Natural killer cell treated with Interleukin-12 subunit alpha and Interleukin-12 subunit beta and Interleukin-15 and Interleukin-18, amount 100 ng/mL, for 72 hours (primary cell): ENCODE measurements at regions not wholly inside any gene's neighbourhood (a gene's known extent, or its start where the extent isn't known, plus 50 kb on each side); places are given as distances from the start of the nearest gene placed in this dataset.
"Not testable (repeated sequence)": the region's sequence is repeated elsewhere in the genome, so short reads cannot be mapped to it uniquely, and the experiment has no call there.

Experiments
- ATAC-seq, 2 donors: fragments of 150-1000 bp; cut with Tn5 transposase in 1 of 2; sonication (Bioruptor Pico), chemical (Tn5 transposase) in 1 of 2; 2 replicates each; pipeline ENCODE4 v1.10.0; 2021
- DNase-seq: peaks from one replicate; pipeline ENCODE4 v3.0.0; 2022; ENCODE audit warnings: low spot score
- H3K27ac Mint-ChIP-seq, 2 donors: 1 replicate in 1 of 2; 2 replicates in 1 of 2; pipeline ENCODE4 v1.8.0; 2022; ENCODE audit warnings: mixed read lengths in 2 of 2, mild to moderate bottlenecking in 1 of 2, moderate library complexity in 1 of 2
- H3K27me3 Mint-ChIP-seq, 2 donors: 1 replicate in 1 of 2; 2 replicates in 1 of 2; pipeline ENCODE4 v1.8.0; 2022; ENCODE audit warnings: mixed read lengths in 2 of 2
- H3K36me3 Mint-ChIP-seq: one replicate; pipeline ENCODE4 v1.8.0; 2022; ENCODE audit warnings: mixed read lengths
- H3K4me1 Mint-ChIP-seq, 2 donors: 1 replicate in 1 of 2; 2 replicates in 1 of 2; pipeline ENCODE4 v1.8.0; 2022; ENCODE audit warnings: low read depth in 2 of 2, mixed read lengths in 2 of 2, mild to moderate bottlenecking in 1 of 2
- H3K4me3 Mint-ChIP-seq: one replicate; pipeline ENCODE4 v1.8.0; 2022; ENCODE audit warnings: mixed read lengths
- H3K9me3 Mint-ChIP-seq: 2 replicates; pipeline ENCODE4 v1.8.0; 2022; ENCODE audit warnings: mixed read lengths

DNA sequence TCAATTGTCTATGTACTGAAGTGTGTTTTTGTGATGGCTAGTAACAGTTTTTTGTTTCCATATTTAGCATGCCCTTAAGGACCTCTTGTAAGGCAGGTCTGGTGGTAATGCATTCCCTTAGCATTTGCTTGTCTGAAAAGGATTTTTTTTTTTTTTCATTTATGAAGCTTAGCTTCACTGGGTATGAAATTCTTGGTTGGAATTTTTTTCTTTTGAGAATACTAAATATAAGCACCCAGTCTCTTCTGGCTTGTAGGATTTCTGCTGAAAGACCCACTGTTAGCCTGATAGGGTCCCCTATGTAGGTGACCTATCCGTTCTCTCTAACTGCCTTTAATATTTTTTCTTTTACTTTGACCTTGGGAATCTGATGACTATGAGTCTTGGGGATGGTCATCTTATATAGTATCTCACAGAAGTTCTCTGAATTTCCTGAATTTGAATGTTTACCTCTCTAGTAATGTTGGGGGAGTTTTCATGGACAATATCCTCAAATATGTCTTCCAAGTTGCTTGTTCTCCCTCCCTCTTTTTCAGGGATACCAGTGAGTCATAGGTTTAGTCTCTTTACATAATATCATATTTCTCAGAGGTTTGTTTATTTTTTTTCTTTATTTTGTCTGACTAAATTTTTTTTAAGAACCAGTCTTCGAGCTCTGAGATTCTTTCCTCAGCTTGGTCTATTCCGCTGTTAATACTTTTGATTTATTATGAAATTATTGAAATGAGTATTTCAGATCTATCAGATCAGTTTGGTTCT lies 157.1 kb upstream of the PGRMC2 start:
- Mint-ChIP-seq H3K9me3 (peaks cover 19% of the 10 kb centered on the region), H3K27me3 (peaks cover 4% of the 10 kb centered on the region in 2 donors), H3K36me3 (peaks cover 15% of the 10 kb centered on the region), H3K27ac (no peak overlapping the region), H3K4me3 (no peak overlapping the region), H3K4me1 (no peaks in the 10 kb centered on the region)
- DNase-seq (no peak), ATAC-seq (no peak)

DNA sequence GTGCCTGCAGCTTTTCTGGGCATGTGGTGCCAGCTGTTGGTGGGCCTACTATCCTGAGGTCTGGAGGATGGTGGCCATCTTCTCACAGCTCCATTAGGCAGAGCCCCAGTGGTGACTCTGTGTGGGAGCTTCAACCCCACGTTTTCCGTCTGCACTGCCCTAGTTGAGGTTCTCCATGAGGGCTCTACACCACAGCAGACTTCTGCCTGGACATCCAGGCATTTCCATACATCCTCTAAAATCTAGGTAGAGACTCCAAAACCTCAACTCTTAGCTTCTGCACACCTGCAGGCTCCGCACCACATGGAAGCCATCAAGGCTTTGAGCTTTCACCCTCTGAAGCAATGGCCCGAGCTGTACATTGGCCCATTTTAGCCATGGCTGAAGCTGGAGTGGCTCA lies 153.3 kb upstream of the PGRMC2 start:
- H3K4me1 Mint-ChIP-seq: no peaks in the 10 kb centered on the region
- peaks cover 15% of the 10 kb centered on the region for H3K36me3 Mint-ChIP-seq
- peaks cover 27% of the 10 kb centered on the region for H3K9me3 Mint-ChIP-seq
- ATAC-seq: no peak
- H3K4me3 Mint-ChIP-seq: no peak overlapping the region
- no peak overlapping the region for H3K27ac Mint-ChIP-seq
- peaks cover 0 to 8% of the 10 kb centered on the region in 2 donors for H3K27me3 Mint-ChIP-seq
- no peak for DNase-seq

DNA sequence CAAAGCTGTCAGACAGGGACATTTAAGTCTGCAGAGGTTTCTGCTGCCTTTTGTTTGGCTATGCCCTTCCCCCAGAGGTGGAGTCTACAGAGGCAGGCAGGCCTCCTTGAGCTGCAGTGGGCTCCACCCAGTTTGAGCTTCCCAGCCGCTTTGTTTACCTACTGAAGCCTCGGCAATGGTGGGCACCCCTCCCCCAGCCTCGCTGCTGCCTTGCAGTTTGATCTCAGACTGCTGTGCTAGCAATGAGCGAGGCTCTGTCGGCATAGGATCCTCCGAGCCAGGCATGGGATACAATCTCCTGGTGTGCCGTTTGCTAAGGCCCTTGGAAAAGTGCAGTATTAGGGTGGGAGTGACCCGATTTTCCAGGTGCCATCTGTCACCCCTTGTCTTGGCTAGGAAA lies 149.4 kb upstream of the PGRMC2 start:
- not testable (repeated sequence) for H3K36me3 Mint-ChIP-seq

DNA sequence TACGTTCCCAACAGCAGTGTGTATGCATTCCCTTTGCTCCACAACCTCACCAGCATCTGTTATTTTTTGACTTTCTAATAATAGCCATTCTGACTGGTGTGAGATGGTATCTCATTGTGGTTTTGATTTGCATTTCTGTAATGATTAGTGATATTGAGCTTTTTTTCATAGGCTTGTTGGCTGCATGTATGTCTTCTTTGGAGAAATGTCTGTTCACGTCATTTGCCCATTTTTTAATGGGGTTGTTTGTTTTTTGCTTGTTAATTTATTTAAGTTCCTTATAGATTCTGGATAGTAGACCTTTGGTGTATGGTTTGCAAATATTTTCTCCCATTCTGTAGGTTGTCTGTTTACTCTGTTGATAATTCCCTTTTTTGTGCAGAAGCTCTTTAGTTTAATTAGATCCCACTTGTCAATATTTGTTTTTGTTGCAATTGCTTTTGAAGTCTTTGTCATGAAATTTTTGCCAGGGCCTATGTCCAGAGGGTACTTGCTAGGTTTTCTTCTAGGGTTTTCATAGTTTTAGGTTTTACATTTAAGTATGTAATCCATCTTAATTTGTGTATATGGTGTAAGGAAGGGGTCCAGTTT lies 141.5 kb upstream of the PGRMC2 start:
- H3K27ac Mint-ChIP-seq, H3K36me3 Mint-ChIP-seq, H3K4me3 Mint-ChIP-seq, ATAC-seq, DNase-seq, H3K27me3 Mint-ChIP-seq, H3K9me3 Mint-ChIP-seq, H3K4me1 Mint-ChIP-seq: not testable (repeated sequence)

More for the DNA sequence above, 149.4 kb upstream of the PGRMC2 start:
- DNase-seq, ATAC-seq, H3K27ac Mint-ChIP-seq, H3K4me1 Mint-ChIP-seq, H3K27me3 Mint-ChIP-seq, H3K4me3 Mint-ChIP-seq: not testable (repeated sequence)
- peaks cover 13% of the 10 kb centered on the region for H3K9me3 Mint-ChIP-seq

DNA sequence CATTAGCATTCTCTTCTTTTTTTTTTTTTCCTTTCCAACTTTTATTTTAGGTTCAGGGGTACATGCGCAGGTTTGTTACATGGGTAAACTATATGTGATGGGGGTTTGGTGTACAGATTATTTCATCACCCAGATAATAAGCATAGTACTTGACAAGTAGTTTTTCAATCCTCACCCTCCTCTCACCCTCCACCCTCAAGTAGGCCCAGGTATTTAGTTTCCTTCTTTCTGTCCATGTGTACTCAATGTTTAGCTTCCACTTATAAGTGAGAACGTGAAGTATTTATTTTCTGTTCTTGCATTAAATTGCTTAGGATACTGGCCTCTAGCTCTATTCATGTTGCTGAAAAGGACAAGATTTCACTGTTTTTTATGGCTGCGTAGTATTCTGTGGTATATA lies 140.8 kb upstream of the PGRMC2 start:
- no peaks in the 10 kb centered on the region for H3K4me1 Mint-ChIP-seq
- ATAC-seq (no peak), DNase-seq (no peak)
- no peaks in the 10 kb centered on the region for H3K36me3 Mint-ChIP-seq
- no peak overlapping the region for H3K4me3 Mint-ChIP-seq
- H3K27ac Mint-ChIP-seq: no peak overlapping the region
- peaks cover 3 to 8% of the 10 kb centered on the region in 2 donors for H3K27me3 Mint-ChIP-seq
- peaks cover 8% of the 10 kb centered on the region for H3K9me3 Mint-ChIP-seq

DNA sequence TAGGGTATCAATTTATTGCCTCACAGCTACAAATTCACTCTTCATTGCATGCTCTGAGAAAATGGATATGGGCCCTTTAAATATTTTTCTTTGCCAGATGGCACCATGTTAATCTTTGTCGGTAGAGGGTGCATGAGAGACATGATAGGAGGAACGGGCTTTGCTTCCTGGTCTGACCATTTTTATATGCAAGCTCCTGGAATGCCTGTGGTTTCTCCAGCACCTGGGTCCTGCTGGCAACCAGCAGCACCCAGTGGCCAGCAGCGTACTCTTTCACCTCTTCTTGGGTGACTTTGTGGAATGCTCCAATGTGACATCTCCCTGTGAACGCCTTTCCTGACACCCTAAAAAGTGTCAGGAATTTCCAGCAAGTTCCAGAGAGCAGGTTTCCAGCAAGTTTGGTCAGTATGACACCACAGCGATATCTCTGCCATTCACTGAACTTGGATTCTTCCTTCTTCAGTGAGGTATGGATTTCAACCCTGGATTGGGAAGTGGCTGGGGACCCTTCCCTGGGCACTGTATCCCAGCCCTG lies 140.3 kb upstream of the PGRMC2 start:
- H3K27ac Mint-ChIP-seq: no peak overlapping the region
- peaks cover 8% of the 10 kb centered on the region for H3K9me3 Mint-ChIP-seq
- H3K4me3 Mint-ChIP-seq: no peak overlapping the region
- no peak for DNase-seq
- no peak for ATAC-seq
- peaks cover 3 to 8% of the 10 kb centered on the region in 2 donors for H3K27me3 Mint-ChIP-seq
- H3K36me3 Mint-ChIP-seq: no peaks in the 10 kb centered on the region
- no peaks in the 10 kb centered on the region for H3K4me1 Mint-ChIP-seq

DNA sequence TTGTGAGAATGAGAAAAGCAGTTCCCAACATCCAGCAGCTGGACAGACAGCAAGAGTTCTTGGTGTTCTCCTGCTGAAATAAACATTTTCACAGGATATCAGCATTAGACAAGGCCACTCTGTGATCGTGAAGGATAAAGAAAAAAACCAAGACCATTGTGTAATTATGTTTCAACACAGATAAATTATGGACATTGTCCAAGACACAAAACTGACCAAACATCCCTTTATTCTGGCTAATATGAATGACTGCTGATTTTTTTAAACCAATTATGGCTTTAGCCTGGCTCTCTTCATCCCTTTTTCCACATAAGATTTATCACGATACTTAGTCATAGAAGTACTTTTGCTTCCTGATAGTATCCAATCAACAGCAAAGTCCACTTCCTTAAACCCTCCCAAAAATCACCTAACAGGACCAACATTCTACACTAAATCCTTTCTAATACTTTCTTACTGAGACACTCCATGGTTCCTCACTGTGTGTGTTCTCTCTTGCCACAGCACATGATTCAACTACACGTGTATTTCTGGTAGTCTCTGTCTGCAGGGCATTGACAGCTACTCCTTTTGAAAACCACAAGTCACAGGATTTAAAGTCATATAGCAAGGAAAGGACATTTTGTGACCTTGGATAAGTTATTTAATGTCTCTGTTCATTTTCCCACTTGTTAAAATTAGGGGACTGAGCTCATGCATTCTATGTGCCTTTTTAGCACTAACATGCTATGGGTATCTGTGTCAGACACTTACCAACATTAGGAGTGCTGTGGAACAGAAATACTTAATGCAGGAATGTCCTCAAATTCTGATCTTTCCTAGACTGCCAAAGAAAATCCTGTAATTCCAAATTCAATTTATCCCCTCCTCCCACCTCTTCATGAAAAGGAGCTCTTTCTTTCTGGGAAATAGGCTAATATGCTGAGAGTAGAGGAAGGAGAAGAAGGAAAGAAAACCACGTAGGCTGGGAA lies 137.2 kb upstream of the PGRMC2 start:
- Mint-ChIP-seq H3K4me1 (no peaks in the 10 kb centered on the region), H3K27me3 (peaks cover 3 to 8% of the 10 kb centered on the region in 2 donors), H3K36me3 (no peaks in the 10 kb centered on the region), H3K9me3 (peaks cover 4% of the 10 kb centered on the region), H3K4me3 (no peak overlapping the region), H3K27ac (no peak overlapping the region)
- no peak for ATAC-seq
- no peak for DNase-seq

DNA sequence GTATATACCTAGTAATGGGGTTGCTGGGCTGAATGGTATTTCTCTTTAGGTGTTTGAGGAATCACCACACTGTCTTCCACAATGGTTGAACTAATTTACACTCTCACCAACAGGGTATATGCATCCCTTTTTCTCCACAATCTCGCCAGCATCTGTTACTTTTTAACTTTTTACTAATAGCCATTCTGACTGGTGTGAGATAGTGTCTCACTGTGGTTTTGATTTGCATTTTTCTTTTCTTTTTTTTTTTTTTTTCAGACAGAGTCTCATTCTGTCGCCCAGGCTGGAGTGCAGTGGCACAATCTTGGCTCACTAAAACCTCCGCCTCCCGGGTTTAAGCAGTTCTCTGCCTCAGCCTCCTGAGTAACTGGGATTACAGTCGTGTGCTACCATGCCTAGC lies 134.7 kb upstream of the PGRMC2 start:
- not testable (repeated sequence) for H3K4me1 Mint-ChIP-seq, H3K9me3 Mint-ChIP-seq, ATAC-seq, H3K27ac Mint-ChIP-seq, H3K36me3 Mint-ChIP-seq, H3K27me3 Mint-ChIP-seq, H3K4me3 Mint-ChIP-seq, DNase-seq

DNA sequence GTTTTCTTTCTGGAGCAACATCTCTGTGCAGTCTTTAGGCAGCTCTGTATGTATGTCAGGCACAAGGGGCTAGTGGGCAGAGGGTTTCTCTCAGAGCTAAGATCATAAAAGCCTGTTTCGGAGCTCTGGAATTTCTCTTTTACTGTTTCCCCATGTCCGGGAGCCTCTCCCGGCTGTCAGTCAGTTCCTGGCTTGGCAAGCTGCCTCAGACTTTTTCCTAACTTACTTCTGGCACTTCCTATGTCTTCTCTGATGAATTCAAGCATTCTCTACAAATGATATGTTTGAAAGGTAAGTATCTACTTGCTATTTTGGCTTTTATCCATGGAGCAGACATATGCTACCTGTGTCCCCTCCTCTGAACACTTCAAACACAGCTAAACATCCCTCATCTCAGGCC lies 129.3 kb upstream of the PGRMC2 start:
- Mint-ChIP-seq H3K4me1 (no peaks in the 10 kb centered on the region), H3K9me3 (peaks cover 2% of the 10 kb centered on the region), H3K27me3 (peaks cover 2 to 15% of the 10 kb centered on the region in 2 donors), H3K27ac (no peak overlapping the region), H3K4me3 (no peak overlapping the region), H3K36me3 (peaks cover 11% of the 10 kb centered on the region)
- ATAC-seq (no peak), DNase-seq (no peak)

DNA sequence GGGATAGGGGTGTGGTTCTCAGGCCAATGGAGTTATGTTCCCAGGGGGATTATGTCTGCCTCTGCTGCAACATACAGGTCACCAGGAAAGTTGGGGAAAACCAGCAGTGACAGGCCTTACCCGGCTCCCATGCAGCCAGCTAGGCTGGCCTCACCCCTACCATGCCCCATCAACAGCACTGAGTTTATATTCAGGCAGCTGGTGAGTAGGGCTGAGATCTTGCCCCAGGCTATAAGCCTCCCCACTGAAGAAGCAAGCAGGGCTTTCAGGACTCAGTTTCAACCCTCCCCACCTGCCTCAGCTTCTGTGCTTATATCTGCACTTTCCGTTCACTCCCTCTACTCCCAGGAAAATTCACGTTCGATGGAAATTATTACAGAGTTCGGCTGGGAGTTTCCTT lies 122.4 kb upstream of the PGRMC2 start:
- ATAC-seq (no peak), DNase-seq (no peak)
- H3K9me3 Mint-ChIP-seq: peaks cover 10% of the 10 kb centered on the region
- no peaks in the 10 kb centered on the region for H3K4me1 Mint-ChIP-seq
- no peak overlapping the region for H3K4me3 Mint-ChIP-seq
- H3K36me3 Mint-ChIP-seq: peaks cover 20% of the 10 kb centered on the region
- peaks cover 0 to 17% of the 10 kb centered on the region in 2 donors for H3K27me3 Mint-ChIP-seq
- H3K27ac Mint-ChIP-seq: no peak overlapping the region

DNA sequence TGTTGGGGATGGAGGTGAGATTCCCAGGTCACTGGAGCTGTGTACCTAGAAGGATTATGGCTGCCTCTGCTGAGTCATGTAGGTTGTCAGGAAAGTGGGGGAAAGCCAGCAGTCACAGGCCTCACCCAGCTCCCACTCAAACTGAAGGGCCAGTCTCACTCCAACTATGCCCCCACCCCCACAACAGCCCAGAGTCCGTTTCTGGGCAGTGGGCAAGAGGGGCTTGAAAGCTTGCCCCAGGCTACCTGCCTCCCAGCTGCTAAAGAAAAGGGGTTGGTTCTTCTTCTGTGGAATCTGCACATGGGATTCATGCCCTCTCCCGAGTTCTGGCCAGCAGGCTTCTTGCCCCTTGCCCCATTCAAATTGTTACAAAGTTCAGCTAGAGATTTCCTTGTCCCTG lies 116.0 kb upstream of the PGRMC2 start:
- H3K27me3 Mint-ChIP-seq: peaks cover 0 to 6% of the 10 kb centered on the region in 2 donors
- H3K9me3 Mint-ChIP-seq: peaks cover 11% of the 10 kb centered on the region
- H3K36me3 Mint-ChIP-seq: peaks cover 28% of the 10 kb centered on the region
- no peak overlapping the region for H3K4me3 Mint-ChIP-seq
- DNase-seq (no peak), ATAC-seq (no peak)
- H3K4me1 Mint-ChIP-seq: no peaks in the 10 kb centered on the region
- no peak overlapping the region for H3K27ac Mint-ChIP-seq

DNA sequence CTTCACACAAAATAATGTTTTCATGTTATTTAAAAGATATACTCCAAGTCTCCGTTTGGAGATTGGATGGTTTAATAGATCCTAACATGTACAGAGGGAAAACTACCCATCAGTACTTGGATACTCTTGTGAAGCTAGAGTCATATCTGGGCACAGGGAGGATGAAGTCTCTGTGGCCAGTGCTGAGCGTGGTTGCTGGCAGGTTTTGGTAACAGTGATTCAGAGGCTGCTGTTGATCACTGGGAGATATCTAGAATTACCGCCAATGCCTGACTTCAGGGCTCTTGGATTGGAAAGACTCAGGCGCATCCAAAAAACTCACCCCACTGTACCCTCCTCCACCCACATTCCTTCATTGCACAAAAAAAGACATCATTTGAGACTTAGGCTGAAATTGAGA lies 107.2 kb upstream of the PGRMC2 start:
- Mint-ChIP-seq H3K27ac (no peak overlapping the region), H3K4me1 (peaks cover 0 to 3% of the 10 kb centered on the region in 2 donors), H3K9me3 (no peaks in the 10 kb centered on the region), H3K36me3 (no peaks in the 10 kb centered on the region), H3K4me3 (no peak overlapping the region), H3K27me3 (no peaks in the 10 kb centered on the region)
- no peak for ATAC-seq
- no peak for DNase-seq

DNA sequence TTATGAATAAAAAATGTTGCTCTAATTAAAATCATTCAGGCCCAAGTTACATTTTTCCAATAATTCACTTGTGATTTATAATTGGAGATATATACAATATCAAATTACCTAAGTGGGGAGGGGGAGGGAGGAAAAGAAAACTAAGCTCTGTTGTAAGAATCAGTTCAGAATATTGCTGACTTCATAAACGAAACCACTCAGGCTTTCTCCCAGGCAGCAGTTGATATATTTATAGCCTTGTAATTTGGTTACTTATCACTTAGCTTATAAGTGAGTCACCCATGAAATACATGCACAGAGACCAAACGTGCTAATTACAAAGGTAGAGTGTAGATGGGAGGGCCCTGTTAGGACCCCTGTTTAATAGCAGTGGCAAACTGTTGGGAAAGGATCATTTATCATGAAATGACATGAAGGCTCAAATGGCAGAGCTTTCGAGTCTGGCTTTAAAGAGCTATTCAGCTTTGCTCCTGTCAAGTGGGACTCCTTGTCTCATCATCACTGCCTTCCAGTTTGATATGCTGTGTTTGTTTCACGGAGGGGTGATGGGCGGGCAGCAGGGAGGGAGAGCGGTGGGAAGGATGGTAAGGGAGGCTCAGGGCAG lies 105.6 kb upstream of the PGRMC2 start:
- Mint-ChIP-seq H3K36me3 (no peaks in the 10 kb centered on the region), H3K9me3 (no peaks in the 10 kb centered on the region), H3K27ac (no peak overlapping the region), H3K4me1 (peaks cover 0 to 3% of the 10 kb centered on the region in 2 donors), H3K27me3 (no peaks in the 10 kb centered on the region), H3K4me3 (no peak overlapping the region)
- ATAC-seq (no peak), DNase-seq (no peak)
